ENCODE measurements at regions not wholly inside any gene's neighbourhood (a gene's known extent, or its start where the extent isn't known, plus 50 kb on each side); places are given as distances from the start of the nearest gene placed in this dataset.
A peak's percentile ranks its signal among the peaks of the same experiment; 100 is the strongest.
"Not testable (repeated sequence)": the region's sequence is repeated elsewhere in the genome, so short reads cannot be mapped to it uniquely, and the experiment has no call there.

DNA sequence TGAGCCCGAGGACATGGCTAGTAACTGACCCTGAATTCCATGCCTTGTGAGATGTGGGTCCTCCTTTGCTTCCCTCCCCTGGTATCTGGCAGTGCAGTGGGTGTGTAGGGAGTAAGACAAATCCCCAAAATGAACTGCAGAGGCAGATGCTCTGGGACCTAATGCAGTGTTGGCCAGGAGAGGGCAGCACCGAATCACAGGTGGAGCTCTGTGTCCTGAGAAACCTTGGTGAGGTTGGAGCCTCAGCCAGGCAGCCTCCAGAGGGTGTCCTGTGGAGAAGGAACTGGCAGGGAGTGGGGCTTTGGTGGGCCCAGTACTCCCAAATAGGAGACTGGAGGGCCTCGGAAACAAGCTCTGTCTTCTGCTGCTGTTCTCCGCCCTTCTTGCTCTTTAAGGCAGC, 209.9 kb downstream of the CCNG2 start:
- not testable (repeated sequence) for DNase-seq (ENCODE audit: low read depth in 2 of 2)

DNA sequence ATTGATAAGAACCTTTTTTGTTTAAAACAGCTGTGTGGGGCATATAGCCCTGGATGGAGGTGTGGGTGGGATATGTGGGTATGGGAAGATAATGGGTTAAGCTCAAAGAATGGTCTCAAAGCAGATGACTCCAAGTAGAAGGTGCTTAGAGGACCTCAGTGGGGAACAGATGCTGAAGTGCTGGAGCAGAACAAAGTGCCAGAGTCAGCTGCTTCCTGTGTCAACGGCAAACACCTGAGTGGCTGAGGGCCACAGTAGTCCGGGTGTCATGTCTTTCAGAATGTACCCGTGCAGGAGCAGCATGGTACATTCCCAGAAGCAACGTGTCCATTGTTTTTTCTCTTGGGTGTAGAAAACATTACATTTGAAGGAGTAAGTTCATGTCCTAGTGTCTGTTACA, 210.6 kb downstream of the CCNG2 start:
- no peak for DNase-seq (ENCODE audit: low read depth in 2 of 2)

DNA sequence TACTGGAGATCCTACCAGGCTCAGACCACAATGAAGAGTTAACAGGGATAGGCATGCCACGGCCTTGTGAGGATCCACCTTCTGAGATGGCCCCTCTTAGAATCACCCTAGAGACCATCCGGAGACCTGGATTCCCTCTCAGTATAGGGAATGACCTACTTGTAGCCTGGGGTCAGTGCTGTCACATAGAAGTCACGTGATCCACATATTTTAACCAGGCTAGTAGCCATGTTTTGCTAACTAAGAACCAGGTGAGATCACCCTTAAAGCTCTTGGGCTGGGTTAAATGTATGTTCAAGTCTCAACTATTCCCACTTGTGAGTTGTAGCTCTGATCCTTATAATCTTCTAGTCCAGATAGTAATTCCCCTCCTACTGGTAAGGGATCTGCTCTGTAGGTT, 215.4 kb downstream of the CCNG2 start:
- no peak for DNase-seq (ENCODE audit: low read depth in 2 of 2)

DNA sequence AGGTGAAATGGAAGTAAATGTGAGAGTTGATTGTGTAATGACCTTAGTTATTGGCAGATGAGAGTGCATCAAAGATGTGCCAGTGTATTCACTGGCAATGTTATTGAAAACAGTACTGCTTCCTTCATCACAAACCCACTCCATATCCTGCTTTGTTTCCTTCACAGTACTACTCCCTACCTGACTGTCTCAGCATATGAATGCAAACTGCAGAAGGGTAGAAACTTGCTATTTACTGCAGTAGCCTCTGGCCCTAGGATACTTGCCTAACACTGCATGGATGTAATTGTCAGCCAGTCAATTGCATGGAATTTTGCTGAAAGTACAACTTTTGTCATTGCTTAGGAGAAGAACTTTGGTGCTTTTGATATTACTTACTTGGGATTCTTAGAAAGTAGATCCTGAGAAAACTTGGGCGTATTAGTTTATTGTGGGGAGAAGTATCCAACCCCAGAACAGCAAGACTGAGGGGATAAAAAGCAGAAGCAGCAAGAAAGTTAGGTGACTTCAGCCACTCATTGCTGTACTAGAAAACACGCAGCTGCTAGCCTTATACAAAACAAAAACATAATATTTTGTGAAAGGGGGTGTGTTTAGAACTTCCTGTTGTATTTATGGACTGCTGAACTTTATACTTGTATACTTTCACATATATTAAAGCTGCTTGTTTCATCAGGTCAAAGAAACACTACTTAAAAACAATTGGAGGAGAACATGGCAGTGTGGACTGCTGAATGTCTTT, 219.0 kb downstream of the CCNG2 start:
- DNase-seq (ENCODE audit: low read depth in 2 of 2): no peak

DNA sequence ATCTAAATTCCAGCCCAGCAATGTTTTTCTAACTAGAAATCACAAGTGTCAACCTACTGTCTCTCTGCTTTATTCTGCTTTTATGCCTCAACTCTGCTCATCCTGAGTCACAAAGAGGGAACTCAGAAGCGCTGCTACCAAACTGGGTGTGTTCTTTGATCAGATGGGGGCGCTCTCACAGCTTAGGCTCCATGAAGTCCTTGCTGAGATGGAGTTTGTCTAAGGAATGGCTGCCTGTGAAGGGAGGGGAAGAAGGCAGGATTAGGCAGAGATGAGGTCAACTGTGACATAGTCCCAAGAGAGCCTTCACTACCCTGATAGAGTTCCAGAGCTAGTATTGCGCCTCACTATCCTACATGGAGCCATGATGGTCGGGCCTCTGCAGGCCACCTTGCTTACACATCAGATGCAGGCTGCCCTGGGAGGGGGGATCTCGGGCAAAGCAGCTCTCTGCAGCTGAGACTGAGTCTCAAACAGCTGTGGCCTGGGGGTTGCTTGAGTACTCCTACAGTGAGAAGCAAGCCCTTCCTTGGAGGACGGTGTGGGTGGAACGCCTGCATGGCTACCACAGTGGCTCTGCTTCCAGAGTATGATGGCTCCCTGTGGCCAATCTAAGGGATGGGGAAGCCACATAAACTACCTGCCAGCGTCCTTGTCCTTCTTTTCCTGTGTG, 219.9 kb downstream of the CCNG2 start:
- no peak for DNase-seq (ENCODE audit: low read depth in 2 of 2)

DNA sequence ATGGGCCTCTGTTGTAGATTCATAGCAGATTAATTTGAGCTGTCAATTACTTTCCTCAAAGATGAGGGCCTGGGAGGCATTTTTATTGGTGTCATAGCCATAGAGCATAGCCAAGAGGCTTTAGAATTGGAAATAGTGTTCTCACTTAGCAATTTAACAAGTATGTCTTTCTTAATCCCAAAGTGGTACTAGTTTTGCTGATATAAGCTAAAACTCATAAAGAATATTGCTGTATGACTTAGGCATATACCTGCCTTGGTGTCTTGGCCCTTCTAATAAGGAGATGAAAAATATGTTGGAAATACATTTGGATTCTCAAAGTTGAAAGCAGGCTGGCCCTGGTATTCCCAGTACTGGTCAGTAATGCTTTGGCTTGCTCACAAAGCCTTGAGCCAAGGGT, 221.5 kb upstream of the CXCL13 start:
- no peak for DNase-seq (ENCODE audit: low read depth in 2 of 2)

DNA sequence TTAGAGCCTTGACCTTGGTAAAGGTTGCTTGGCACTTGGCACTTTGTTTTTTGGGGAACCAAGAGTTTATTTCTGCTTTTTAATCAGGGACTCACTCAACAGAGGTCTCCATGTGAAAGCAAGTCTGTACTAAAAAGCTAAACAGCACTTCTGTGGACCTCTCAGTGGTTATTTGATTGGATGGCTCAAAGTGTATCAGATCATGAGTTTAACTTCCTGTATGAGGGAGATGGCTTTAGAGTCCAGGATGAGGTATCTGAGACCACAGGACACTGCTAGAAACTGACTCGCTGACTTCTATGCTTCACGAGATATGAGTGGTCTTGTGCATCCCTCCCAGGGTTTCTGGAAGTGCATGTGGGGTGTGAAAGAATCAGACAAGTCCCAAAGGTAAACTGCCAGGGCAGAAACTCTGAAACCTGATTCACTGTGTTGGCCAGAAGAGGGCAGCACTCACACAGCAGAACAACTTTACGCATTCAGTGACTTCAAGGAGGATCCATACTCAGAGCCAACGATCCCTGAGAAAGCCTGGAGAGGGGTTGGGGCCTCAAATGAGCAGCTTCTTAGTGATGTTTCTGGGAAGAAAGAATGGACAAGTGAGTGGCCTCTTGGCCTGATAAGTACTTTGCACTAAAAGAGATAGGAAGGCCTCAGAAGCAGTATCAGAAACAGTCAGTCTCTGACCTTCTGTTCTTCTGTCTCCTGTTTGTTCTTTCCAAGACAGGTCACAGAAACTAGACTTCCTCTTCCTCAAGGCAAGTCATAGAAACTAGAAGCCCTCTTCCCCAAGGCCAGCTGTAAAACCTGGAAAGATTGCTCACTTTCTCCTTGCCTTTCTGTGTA, 220.3 kb upstream of the CXCL13 start:
- peak; percentile 36 to 66 for DNase-seq (ENCODE audit: low read depth in 2 of 2)

DNA sequence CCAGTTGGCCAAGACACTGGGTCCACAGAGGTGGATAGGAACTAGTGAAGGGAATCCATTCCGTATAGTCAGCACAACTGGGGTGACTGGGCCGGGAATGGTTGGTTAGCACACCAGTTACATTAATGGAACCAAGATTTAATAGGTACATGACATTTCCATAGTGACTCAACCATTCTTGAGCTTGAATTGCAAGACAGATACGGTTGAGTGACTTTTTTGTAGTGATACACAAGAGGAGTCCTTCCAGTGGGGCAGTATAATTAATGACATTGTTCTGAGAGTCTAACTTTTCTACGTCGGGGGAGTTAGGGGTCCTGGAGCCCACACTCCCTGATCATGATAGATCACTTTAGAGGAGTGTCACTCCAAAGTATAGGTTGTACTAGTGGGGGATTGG, 211.6 kb upstream of the CXCL13 start:
- no peak for DNase-seq (ENCODE audit: low read depth in 2 of 2)

DNA sequence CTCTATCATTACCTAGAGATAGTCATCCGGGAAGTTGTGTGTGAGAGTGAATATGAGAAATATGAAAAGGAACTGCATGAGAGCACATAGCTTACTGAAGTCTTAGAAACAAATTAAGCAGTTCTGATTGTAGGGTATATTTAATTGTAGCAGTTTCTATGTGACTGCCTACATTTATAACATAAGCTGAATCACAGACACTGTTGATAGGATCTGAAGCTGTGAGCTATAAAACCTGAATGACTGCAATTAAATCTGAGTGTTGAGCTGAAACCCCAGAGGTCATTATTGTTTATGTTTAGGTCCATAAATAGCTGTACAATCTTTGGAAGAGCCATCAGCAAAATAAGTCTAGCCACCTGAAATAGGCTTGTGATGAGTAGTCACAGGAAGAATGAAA, 210.1 kb upstream of the CXCL13 start:
- no peak for DNase-seq (ENCODE audit: low read depth in 2 of 2)

DNA sequence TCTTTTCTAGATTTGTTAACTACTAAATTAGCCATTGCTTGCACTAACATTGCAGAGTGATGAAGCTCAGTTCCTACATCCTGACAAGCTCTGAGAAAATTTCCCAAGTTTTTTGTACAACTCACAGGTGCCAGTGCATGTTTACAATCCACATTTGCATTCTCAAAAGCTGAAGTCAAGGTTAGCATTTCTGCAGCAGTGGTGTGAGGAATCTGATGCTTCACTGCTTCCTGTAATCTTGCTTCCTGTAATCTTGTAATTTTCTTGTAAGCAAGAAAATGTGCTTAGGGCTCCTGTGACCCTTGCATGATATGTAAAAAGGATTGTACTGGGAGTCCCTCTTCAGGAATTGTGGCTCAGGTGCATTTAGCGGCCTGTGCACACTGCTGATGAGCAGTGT, 207.4 kb upstream of the CXCL13 start:
- no peak for DNase-seq (ENCODE audit: low read depth in 2 of 2)

DNA sequence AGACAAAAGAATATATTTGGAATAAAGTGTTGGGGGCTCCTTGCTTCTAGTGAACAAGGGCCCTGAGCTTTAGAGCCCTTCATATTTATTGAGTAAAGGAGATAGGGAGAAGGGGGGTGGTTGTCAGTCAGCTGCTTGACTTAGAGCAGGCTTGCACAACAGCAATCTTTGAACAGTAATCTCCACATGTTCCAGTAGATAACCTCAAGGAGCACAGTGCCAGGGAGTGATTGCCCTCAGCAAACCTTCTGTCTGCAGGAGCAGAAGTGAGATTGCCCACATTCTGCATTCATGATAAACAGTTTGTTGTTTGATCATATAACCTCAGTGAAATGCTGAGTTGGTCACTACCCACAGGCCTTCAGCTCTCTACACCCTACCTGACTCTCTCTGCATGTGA, 205.8 kb upstream of the CXCL13 start:
- DNase-seq (ENCODE audit: low read depth in 2 of 2): no peak

DNA sequence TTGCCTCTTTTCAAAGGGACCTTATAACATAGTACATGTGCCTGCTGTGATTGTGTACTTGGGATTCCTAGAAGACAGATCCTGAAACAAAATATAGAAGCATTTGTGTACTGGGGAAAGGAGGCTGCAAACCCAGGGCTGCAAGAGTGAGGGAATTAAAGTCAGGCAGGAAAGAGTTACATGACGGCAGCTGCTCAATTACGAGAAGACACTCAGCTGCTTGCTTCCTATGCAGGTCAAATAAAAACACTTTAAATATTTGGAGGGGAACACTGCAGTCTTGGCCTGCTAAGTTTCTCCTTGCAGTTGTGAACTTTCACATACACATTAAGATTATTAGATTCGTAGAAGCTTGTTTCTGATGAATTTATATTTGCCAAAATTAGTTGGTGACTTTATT, 191.9 kb upstream of the CXCL13 start:
- no peak for DNase-seq (ENCODE audit: low read depth in 2 of 2)

DNA sequence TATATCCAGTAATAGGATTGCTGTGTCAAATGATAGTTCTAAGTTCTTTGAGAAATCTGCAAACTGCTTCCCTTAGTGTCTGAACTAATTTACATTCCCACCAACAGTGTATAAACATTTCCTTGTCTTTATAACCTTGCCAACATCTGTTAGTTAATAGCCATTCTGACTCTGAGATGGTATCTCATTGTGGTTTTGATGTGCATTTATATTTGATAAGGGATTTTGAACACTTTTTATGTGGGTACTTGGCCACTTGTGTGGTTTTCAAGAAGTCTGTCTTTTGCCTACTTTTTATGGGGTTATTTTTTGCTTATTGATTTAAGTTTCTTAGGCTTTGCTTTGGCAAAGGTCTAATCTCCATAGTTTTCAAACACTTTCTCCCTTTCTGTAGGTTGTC, 189.9 kb upstream of the CXCL13 start:
- no peak for DNase-seq (ENCODE audit: low read depth in 2 of 2)

DNA sequence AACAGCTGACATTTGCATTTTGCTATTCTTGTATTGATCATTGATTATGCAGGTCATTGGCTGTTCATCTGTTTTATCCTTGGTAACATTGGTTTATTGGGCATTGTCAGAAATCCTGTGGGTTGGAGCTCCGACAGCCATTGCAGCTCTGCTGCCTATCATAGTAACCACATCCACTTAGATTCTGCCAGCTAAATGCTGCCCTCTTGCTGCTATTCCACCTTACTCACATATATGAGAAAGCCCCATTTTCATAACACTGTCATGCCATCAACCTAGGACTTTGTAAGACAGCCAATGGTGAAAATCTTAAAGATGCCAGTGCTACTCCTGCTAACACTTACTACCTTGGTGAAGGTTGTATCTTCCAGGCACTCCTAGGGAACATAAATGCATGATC, 187.3 kb upstream of the CXCL13 start:
- peak in 1 of 2 donors; percentile 5 for DNase-seq (ENCODE audit: low read depth in 2 of 2)

DNA sequence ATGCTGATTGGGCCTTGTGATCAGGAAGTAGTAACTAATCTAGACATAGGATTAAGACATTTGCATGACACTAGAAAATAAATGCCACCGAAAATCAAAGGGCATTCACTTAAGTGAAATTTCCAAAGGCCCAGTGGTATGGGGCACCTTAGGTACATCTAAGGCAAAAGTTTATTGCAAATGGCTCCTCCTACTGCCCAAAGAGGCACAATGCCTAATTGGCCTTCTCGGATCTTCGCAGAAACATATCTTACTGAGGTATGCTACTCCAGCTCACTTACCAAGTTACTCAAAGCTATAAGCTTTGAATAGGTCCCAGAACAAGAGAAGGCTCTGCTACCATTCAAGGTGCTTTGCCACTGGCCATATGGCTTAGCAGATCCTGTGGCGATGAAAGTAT, 174.8 kb upstream of the CXCL13 start:
- no peak for DNase-seq (ENCODE audit: low read depth in 2 of 2)

DNA sequence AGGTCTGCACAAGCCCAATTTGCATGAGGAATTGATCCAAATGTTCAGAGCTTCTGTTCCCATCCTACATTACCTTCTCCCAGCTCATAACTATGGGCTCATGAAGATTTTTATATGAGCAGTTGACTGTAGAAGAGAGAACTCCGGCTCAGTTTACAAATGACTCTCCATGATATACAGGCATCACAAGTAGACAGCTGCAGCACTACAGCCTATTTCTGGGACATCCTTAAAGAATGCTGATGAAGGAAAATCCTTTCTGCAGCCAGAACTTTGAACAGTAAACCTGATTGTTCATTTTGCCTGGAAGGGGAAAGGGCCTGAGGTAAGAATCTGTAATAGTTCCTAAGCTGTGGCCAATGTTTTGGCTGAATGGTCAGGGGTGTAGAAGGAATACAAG, 174.1 kb upstream of the CXCL13 start:
- no peak for DNase-seq (ENCODE audit: low read depth in 2 of 2)

DNA sequence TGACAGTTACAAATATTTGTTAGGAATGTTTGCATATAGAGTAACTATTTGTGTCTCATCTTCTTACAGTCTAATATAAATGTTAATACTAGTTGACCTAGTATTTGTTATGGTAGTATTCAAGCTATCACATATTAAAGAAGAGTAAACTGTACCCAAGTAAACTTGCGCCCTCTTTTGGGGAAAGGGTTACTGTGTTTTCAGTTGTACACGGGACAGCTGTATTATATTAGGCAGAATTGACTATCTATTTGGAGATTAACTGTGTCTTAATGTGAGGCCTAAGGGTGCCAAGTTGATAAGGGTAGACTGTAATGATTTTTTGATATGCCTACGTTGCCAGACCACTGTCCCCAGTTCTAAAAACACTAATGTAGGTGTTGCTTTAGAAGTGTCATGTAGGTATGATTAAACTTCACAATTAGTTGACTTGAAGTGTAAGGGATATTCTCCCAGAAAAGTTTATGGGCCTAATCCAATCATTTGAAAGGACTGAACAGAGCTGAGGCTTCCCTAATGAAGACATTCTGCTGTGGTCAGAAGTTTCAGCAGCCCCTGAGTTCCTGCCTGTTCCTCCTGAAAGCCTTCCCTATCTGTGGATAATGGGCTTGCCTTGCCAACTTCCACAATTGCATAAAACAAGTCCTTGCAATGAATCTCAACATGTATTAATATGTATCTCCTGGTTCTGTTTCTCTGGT, 172.8 kb upstream of the CXCL13 start:
- no peak for DNase-seq (ENCODE audit: low read depth in 2 of 2)

DNA sequence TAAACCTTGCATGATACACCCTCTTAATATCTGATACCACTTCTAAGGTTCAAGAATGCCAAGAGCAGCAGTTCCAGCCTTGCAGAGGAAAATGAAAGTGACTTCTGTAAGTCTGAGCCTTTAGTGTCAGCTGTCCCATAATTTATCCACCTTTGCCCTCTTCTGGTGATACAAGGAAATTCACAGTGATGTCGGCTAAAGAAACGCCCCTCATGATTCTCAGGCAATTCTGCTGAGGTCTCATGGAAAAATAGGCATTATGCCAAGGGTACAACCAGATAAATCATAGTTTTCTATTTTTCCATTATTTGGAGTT, 172.2 kb upstream of the CXCL13 start:
- peak; percentile 37 to 53 for DNase-seq (ENCODE audit: low read depth in 2 of 2)

DNA sequence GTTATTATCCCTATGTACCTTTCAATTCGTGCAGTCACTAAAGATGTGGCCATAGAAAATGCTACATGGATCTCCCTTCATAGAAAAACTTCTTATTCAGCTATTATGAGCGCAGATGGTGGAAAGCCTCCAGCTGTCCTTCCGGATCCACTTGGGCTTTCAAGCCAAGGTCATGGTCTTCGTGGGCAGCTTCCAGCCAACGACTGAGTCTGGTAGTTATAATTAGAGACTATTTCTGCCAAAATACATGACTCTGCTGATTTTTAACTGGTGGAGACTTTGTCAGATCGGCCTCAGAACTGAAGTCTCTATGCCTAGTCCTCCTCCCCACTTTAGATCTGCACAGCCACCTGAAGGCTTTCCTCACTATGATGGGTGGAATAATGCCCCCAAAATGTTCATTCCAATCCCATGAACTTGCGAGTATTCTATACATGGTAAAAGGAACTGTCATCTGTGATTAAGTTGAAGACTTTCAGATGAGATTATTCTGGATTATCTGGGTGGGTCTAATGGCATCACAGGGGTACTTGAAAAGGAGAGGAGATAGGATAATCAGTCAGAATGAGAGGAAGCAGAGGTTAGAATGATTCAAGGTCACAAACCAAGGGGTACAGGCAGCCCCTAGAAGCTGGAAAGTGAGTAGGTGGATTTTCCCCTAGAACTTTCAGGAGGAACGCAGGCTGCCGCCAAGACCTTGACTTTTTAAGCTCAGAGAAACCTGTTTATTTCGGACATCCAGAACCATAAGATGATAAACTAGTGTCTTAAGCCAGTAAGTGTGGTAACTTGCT, 171.1 kb upstream of the CXCL13 start:
- DNase-seq (ENCODE audit: low read depth in 2 of 2): no peak

DNA sequence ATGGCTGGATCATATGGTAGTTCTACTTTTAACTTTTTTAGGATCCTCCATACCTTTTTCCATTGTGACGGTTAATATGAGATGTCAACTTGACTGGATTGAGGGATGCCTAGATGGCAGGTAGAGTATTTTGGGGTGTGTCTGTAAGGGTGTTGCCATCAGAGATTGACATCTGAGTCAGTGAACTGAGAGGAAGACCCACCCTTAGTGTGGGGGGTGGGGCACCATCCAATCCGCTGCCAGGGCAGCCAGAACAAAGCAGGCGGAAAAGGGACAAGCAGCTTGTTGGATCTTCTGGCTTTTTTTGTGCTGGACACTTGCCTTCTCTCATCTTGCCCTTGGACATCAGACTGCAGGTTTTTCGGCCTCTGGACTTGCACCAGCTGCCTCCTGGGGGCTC, 168.5 kb upstream of the CXCL13 start:
- no peak for DNase-seq (ENCODE audit: low read depth in 2 of 2)

DNA sequence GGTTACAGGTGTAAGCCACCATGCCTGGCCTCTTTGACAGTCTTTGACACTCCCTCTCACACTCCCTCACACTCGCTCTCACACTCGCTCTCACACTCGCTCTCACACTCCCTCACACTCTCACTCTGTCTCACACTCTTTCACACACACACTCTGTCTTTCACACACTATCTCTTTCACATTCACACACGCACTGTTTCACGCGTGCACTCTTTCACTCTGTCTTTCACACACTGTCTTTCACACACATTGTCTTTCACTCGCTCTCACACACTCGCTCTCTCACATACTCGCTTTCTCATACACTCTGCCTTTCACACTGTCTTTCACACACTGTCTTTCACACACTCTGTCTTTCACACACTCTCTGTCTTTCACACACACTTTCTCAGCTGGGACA, 167.1 kb upstream of the CXCL13 start:
- no peak for DNase-seq (ENCODE audit: low read depth in 2 of 2)
